ENCODE measurements at regions not wholly inside any gene's neighbourhood (a gene's known extent, or its start where the extent isn't known, plus 50 kb on each side); places are given as distances from the start of the nearest gene placed in this dataset.

DNA sequence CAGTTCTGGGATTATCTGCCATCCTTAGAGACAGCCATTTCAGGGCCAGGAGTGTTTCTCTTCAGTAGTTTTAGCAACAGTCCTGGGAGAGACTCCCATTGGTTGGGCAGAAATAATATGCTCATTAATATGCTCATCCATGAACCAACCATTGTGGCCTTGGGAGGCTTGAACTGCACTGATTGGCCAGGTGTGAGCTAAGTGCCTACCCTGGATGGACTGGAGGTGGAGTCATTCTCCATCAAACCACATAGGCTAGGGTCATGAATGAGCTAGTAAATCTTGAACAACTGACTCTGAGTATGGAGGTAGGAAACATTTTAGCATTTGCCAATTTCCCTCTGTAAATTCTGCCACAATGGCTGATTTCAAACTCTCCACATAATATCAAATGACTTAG, 70.2 kb upstream of the ZFP64 start:
- DNase-seq (ENCODE audit: low spot score), result no peak
- POLR2A ChIA-PET, result no interaction called here
- Mint-ChIP-seq H3K27ac (no peak overlapping the region), H3K27me3 (ENCODE audit: low read depth) (no peaks in the 10 kb centered on the region; the same call in 1 of the 2 replicates), H3K9me3 (peaks cover 20% of the 10 kb centered on the region), H3K36me3 (0 out of 2 replicates have a peak, but pooled peaks cover 3% of the 10 kb centered on the region), H3K4me1 (no peaks in the 10 kb centered on the region), H3K4me3 (no peak overlapping the region)
- TF ChIP-seq SP1 (CRISPR knock-in tag; conservative IDR thresholded peaks at IDR 0.05) (no peak), NFYB (CRISPR knock-in tag; conservative IDR thresholded peaks at IDR 0.05; ENCODE audit: low read depth) (no peak), SMAD3 (CRISPR knock-in tag; IDR thresholded peaks at IDR 0.05; ENCODE audit: borderline replicate concordance) (no peak), ZBTB21 (CRISPR knock-in tag; IDR thresholded peaks at IDR 0.05; ENCODE audit: borderline replicate concordance) (no peak), ZNF423 (CRISPR knock-in tag; IDR thresholded peaks at IDR 0.05) (no peak), OVOL2 (CRISPR knock-in tag; IDR thresholded peaks at IDR 0.05; ENCODE audit: borderline replicate concordance) (no peak), CREB1 (CRISPR knock-in tag; IDR thresholded peaks at IDR 0.05) (no peak), RORB (CRISPR knock-in tag; IDR thresholded peaks at IDR 0.05) (no peak)
- TF ChIP-seq, protein P1, sequence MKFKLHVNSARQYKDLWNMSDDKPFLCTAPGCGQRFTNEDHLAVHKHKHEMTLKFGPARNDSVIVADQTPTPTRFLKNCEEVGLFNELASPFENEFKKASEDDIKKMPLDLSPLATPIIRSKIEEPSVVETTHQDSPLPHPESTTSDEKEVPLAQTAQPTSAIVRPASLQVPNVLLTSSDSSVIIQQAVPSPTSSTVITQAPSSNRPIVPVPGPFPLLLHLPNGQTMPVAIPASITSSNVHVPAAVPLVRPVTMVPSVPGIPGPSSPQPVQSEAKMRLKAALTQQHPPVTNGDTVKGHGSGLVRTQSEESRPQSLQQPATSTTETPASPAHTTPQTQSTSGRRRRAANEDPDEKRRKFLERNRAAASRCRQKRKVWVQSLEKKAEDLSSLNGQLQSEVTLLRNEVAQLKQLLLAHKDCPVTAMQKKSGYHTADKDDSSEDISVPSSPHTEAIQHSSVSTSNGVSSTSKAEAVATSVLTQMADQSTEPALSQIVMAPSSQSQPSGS (CRISPR knock-in tag; IDR thresholded peaks at IDR 0.05; ENCODE audit: borderline replicate concordance, low read depth), result no peak
- TF ChIP-seq, protein P2, sequence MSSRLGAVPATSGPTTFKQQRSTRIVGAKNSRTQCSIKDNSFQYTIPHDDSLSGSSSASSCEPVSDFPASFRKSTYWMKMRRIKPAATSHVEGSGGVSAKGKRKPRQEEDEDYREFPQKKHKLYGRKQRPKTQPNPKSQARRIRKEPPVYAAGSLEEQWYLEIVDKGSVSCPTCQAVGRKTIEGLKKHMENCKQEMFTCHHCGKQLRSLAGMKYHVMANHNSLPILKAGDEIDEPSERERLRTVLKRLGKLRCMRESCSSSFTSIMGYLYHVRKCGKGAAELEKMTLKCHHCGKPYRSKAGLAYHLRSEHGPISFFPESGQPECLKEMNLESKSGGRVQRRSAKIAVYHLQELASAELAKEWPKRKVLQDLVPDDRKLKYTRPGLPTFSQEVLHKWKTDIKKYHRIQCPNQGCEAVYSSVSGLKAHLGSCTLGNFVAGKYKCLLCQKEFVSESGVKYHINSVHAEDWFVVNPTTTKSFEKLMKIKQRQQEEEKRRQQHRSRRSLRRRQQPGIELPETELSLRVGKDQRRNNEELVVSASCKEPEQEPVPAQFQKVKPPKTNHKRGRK (CRISPR knock-in tag; IDR thresholded peaks at IDR 0.05; ENCODE audit: borderline replicate concordance), result no peak
- TF ChIP-seq, protein P3, sequence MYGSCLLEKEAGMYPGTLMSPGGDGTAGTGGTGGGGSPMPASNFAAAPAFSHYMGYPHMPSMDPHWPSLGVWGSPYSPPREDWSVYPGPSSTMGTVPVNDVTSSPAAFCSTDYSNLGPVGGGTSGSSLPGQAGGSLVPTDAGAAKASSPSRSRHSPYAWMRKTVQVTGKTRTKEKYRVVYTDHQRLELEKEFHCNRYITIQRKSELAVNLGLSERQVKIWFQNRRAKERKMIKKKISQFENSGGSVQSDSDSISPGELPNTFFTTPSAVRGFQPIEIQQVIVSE (CRISPR knock-in tag; IDR thresholded peaks at IDR 0.05; ENCODE audit: borderline replicate concordance), result no peak
- TF ChIP-seq, protein P4, sequence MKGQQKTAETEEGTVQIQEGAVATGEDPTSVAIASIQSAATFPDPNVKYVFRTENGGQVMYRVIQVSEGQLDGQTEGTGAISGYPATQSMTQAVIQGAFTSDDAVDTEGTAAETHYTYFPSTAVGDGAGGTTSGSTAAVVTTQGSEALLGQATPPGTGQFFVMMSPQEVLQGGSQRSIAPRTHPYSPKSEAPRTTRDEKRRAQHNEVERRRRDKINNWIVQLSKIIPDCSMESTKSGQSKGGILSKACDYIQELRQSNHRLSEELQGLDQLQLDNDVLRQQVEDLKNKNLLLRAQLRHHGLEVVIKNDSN (CRISPR knock-in tag; IDR thresholded peaks at IDR 0.05), result no peak
- TF ChIP-seq, protein P5, sequence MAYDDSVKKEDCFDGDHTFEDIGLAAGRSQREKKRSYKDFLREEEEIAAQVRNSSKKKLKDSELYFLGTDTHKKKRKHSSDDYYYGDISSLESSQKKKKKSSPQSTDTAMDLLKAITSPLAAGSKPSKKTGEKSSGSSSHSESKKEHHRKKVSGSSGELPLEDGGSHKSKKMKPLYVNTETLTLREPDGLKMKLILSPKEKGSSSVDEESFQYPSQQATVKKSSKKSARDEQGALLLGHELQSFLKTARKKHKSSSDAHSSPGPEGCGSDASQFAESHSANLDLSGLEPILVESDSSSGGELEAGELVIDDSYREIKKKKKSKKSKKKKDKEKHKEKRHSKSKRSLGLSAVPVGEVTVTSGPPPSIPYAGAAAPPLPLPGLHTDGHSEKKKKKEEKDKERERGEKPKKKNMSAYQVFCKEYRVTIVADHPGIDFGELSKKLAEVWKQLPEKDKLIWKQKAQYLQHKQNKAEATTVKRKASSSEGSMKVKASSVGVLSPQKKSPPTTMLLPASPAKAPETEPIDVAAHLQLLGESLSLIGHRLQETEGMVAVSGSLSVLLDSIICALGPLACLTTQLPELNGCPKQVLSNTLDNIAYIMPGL (CRISPR knock-in tag; IDR thresholded peaks at IDR 0.05), result no peak
- CTCF ChIA-PET, result no interaction called here
- ATAC-seq, result no peak

DNA sequence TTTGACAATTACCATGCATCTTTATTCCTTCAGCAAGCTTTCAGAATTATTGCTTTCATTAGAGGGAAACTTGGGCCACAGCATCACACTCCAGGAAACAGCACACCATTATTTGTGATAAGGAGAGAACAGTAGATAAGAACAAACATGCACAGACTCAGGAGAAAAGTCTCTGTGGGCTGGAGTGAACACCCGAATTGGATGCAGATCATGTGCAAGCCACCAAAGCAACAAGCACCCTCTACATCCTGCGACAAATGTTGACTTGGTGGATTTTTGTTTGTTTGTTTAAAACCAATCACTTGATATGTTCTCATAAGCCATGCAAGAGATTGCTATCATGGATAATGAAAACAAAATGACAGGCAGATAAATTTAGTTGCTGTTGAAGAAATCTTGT, 67.7 kb upstream of the ZFP64 start:
- POLR2A ChIA-PET, result no interaction called here
- DNase-seq (ENCODE audit: low spot score) (no peak), ATAC-seq (no peak)
- H3K4me1 Mint-ChIP-seq, result no peaks in the 10 kb centered on the region
- TF ChIP-seq GTF2I (CRISPR knock-in tag; conservative IDR thresholded peaks at IDR 0.05), result no peak
- no peak for TF ChIP-seq ZNF671 (CRISPR knock-in tag; IDR thresholded peaks at IDR 0.05)
- no peak for TF ChIP-seq PRRX2 (CRISPR knock-in tag; IDR thresholded peaks at IDR 0.05)
- TF ChIP-seq, protein P6, sequence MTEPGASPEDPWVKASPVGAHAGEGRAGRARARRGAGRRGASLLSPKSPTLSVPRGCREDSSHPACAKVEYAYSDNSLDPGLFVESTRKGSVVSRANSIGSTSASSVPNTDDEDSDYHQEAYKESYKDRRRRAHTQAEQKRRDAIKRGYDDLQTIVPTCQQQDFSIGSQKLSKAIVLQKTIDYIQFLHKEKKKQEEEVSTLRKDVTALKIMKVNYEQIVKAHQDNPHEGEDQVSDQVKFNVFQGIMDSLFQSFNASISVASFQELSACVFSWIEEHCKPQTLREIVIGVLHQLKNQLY (CRISPR knock-in tag; IDR thresholded peaks at IDR 0.05), result no peak
- no peak for TF ChIP-seq NFYB (CRISPR knock-in tag; conservative IDR thresholded peaks at IDR 0.05; ENCODE audit: low read depth)
- TF ChIP-seq, protein P5 (CRISPR knock-in tag; IDR thresholded peaks at IDR 0.05), result no peak
- no peak for TF ChIP-seq TCF7 (CRISPR knock-in tag; IDR thresholded peaks at IDR 0.05; ENCODE audit: low read depth)
- TF ChIP-seq, protein P7, sequence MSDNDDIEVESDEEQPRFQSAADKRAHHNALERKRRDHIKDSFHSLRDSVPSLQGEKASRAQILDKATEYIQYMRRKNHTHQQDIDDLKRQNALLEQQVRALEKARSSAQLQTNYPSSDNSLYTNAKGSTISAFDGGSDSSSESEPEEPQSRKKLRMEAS (CRISPR knock-in tag; IDR thresholded peaks at IDR 0.05), result no peak
- no peak for TF ChIP-seq FOXP1 (CRISPR knock-in tag; IDR thresholded peaks at IDR 0.05; ENCODE audit: borderline replicate concordance)
- TF ChIP-seq, protein P8, sequence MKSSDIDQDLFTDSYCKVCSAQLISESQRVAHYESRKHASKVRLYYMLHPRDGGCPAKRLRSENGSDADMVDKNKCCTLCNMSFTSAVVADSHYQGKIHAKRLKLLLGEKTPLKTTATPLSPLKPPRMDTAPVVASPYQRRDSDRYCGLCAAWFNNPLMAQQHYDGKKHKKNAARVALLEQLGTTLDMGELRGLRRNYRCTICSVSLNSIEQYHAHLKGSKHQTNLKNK (CRISPR knock-in tag; IDR thresholded peaks at IDR 0.05), result no peak
- TF ChIP-seq ZNF138 (CRISPR knock-in tag; conservative IDR thresholded peaks at IDR 0.05), result no peak
- no peak for TF ChIP-seq SMAD4 (CRISPR knock-in tag; IDR thresholded peaks at IDR 0.05)
- TF ChIP-seq FOXJ3 (CRISPR knock-in tag; IDR thresholded peaks at IDR 0.05; ENCODE audit: borderline replicate concordance), result no peak
- no peak for TF ChIP-seq RELA (CRISPR knock-in tag; IDR thresholded peaks at IDR 0.05; ENCODE audit: borderline replicate concordance)
- no peak for TF ChIP-seq IRF2 (CRISPR knock-in tag; IDR thresholded peaks at IDR 0.05; ENCODE audit: borderline replicate concordance, low read depth)
- no peak for TF ChIP-seq ZNF416 (CRISPR knock-in tag; IDR thresholded peaks at IDR 0.05)
- TF ChIP-seq NR3C1 (CRISPR knock-in tag; conservative IDR thresholded peaks at IDR 0.05; ENCODE audit: low read depth), result no peak
- H3K9me3 Mint-ChIP-seq, result peaks cover 26% of the 10 kb centered on the region
- H3K36me3 Mint-ChIP-seq, result 0 out of 2 replicates have a peak, but pooled peaks cover 3% of the 10 kb centered on the region
- peaks cover 3% of the 10 kb centered on the region; the same call in 1 of the 2 replicates for H3K27me3 Mint-ChIP-seq (ENCODE audit: low read depth)
- H3K27ac Mint-ChIP-seq, result no peak overlapping the region
- CTCF ChIA-PET, result no interaction called here
- no peak overlapping the region for H3K4me3 Mint-ChIP-seq

Data from WTC11 (cell line).